NCI-H345 (cell line): ENCODE measurements at regions not wholly inside any gene's neighbourhood (a gene's known extent, or its start where the extent isn't known, plus 50 kb on each side); places are given as distances from the start of the nearest gene placed in this dataset.

Experiments used
- DNase-seq: peaks from one replicate; lab custom pipeline; 2025; lab: John Stamatoyannopoulos, UW

GRCh38 chr14:41993687-41994086 is 387.0 kb downstream of the LRFN5 start:
- DNase-seq = no peak

GRCh38 chr14:41986700-41987099 is 380.0 kb downstream of the LRFN5 start:
- DNase-seq = no peak

GRCh38 chr14:41986083-41986645 is 379.5 kb downstream of the LRFN5 start:
- DNase-seq = no peak

- no peak for DNase-seq
These were observed 366.5 kb downstream of the LRFN5 start for GRCh38 chr14:41973178-41973577.

- no peak for DNase-seq
These were observed 365.9 kb downstream of the LRFN5 start for GRCh38 chr14:41972531-41972930.

- no peak for DNase-seq
These were observed 353.6 kb downstream of the LRFN5 start for GRCh38 chr14:41960281-41960680.

- DNase-seq = no peak
These were observed 350.8 kb downstream of the LRFN5 start for GRCh38 chr14:41957459-41957858.
